KMS-11 (cell line): ENCODE measurements at regions not wholly inside any gene's neighbourhood (a gene's known extent, or its start where the extent isn't known, plus 50 kb on each side); places are given as distances from the start of the nearest gene placed in this dataset.

ENCODE experiments used
- H2AFZ ChIP-seq: fragments of 200-600 bp; sonication (generic); 2 replicates; pipeline ENCODE4 v1.6.1; 2016; ENCODE audit warnings: antibody characterized with exemption, mixed run types, low read depth
- H3K27ac ChIP-seq: fragments of 200-600 bp; sonication (generic); 2 replicates; pipeline ENCODE4 v1.6.1; 2016; ENCODE audit warnings: mild to moderate bottlenecking, mixed run types
- H3K27me3 ChIP-seq: fragments of 200-600 bp; sonication (generic); 2 replicates; pipeline ENCODE4 v1.6.1; 2017; ENCODE audit warnings: mild to moderate bottlenecking, low read depth, mixed run types, moderate library complexity; ENCODE audit not compliant: insufficient read depth
- H3K36me3 ChIP-seq: fragments of 200-600 bp; sonication (generic); 2 replicates; pipeline ENCODE4 v1.6.1; 2017; ENCODE audit warnings: mild to moderate bottlenecking, mixed run types; ENCODE audit not compliant: insufficient read depth
- H3K4me1 ChIP-seq: fragments of 200-600 bp; sonication (generic); 2 replicates; pipeline ENCODE4 v1.6.1; 2016; ENCODE audit warnings: mild to moderate bottlenecking, low read depth, mixed run types; ENCODE audit not compliant: poor library complexity, severe bottlenecking
- H3K4me2 ChIP-seq: fragments of 200-600 bp; sonication (generic); 2 replicates; pipeline ENCODE4 v1.7.0; 2016; ENCODE audit warnings: mild to moderate bottlenecking, mixed run types
- H3K4me3 ChIP-seq: fragments of 200-600 bp; sonication (generic); IDR thresholded peaks from 2 replicates; pipeline ENCODE4 v1.6.1; 2017; ENCODE audit warnings: low read depth, low read length, mixed read lengths; ENCODE audit not compliant: insufficient read depth
- H3K79me2 ChIP-seq: fragments of 200-600 bp; sonication (generic); 2 replicates; pipeline ENCODE4 v1.6.1; 2016; ENCODE audit warnings: low read depth, mixed run types; ENCODE audit not compliant: insufficient read depth
- H3K9ac ChIP-seq: fragments of 200-600 bp; sonication (generic); 2 replicates; pipeline ENCODE4 v1.6.1; 2016; ENCODE audit warnings: mild to moderate bottlenecking, mixed run types
- H4K20me1 ChIP-seq: fragments of 200-600 bp; sonication (generic); 2 replicates; pipeline ENCODE4 v1.6.1; 2016; ENCODE audit warnings: mild to moderate bottlenecking, mixed run types; ENCODE audit not compliant: insufficient read depth
- CTCF ChIP-seq: fragments of 200-600 bp; sonication (generic); conservative IDR thresholded peaks from 2 replicates; pipeline ENCODE4 v1.6.1; 2017; ENCODE audit warnings: low read depth, mild to moderate bottlenecking, antibody characterized with exemption, low read length, moderate library complexity, mixed read lengths

- no peak overlapping the region for H3K27ac ChIP-seq
- no peak for TF ChIP-seq CTCF
- no peak overlapping the region for H3K4me2 ChIP-seq
- no peaks in the 10 kb centered on the region for H3K36me3 ChIP-seq
- H3K27me3 ChIP-seq, result no peaks in the 10 kb centered on the region
- no peaks in the 10 kb centered on the region for H4K20me1 ChIP-seq
- H3K9ac ChIP-seq, result no peak overlapping the region
- H3K4me3 ChIP-seq, result no peak overlapping the region
- no peaks in the 10 kb centered on the region for H3K4me1 ChIP-seq
- H3K79me2 ChIP-seq, result no peaks in the 10 kb centered on the region
- H2AFZ ChIP-seq, result no peak overlapping the region
These were observed 76.0 kb upstream of the CTSO start for GRCh38 chr4:156029691-156030090.

GRCh38 chr4:156021298-156021697, 67.6 kb upstream of the CTSO start:
- H3K27ac ChIP-seq, result no peak overlapping the region
- no peaks in the 10 kb centered on the region for H4K20me1 ChIP-seq
- no peaks in the 10 kb centered on the region for H3K36me3 ChIP-seq
- H3K9ac ChIP-seq, result no peak overlapping the region
- no peak overlapping the region for H3K4me2 ChIP-seq
- H2AFZ ChIP-seq, result no peak overlapping the region
- H3K4me3 ChIP-seq, result no peak overlapping the region
- no peaks in the 10 kb centered on the region for H3K79me2 ChIP-seq
- H3K27me3 ChIP-seq, result no peaks in the 10 kb centered on the region
- no peaks in the 10 kb centered on the region for H3K4me1 ChIP-seq
- no peak for TF ChIP-seq CTCF

- no peaks in the 10 kb centered on the region for H3K36me3 ChIP-seq
- H3K4me2 ChIP-seq, result no peak overlapping the region
- no peaks in the 10 kb centered on the region for H3K4me1 ChIP-seq
- no peak for TF ChIP-seq CTCF
- no peak overlapping the region for H3K9ac ChIP-seq
- H3K4me3 ChIP-seq, result no peak overlapping the region
- H3K27me3 ChIP-seq, result no peaks in the 10 kb centered on the region
- no peaks in the 10 kb centered on the region for H3K79me2 ChIP-seq
- H2AFZ ChIP-seq, result no peak overlapping the region
- H4K20me1 ChIP-seq, result no peaks in the 10 kb centered on the region
- no peak overlapping the region for H3K27ac ChIP-seq
These were observed 65.6 kb upstream of the CTSO start for GRCh38 chr4:156019246-156019645.

GRCh38 chr4:156018383-156018782, 64.7 kb upstream of the CTSO start:
- TF ChIP-seq CTCF, result no peak
- Histone ChIP-seq H2AFZ (no peak overlapping the region), H3K4me3 (no peak overlapping the region), H3K4me2 (no peak overlapping the region), H3K36me3 (no peaks in the 10 kb centered on the region), H3K4me1 (no peaks in the 10 kb centered on the region), H3K27ac (no peak overlapping the region), H3K9ac (no peak overlapping the region), H3K79me2 (no peaks in the 10 kb centered on the region), H3K27me3 (no peaks in the 10 kb centered on the region), H4K20me1 (no peaks in the 10 kb centered on the region)

- H3K4me3 ChIP-seq, result no peak overlapping the region
- no peak overlapping the region for H3K9ac ChIP-seq
- no peak overlapping the region for H2AFZ ChIP-seq
- H3K27me3 ChIP-seq, result no peaks in the 10 kb centered on the region
- TF ChIP-seq CTCF, result no peak
- no peak overlapping the region for H3K27ac ChIP-seq
- no peaks in the 10 kb centered on the region for H3K4me1 ChIP-seq
- no peaks in the 10 kb centered on the region for H3K36me3 ChIP-seq
- no peaks in the 10 kb centered on the region for H3K79me2 ChIP-seq
- H3K4me2 ChIP-seq, result no peak overlapping the region
- no peaks in the 10 kb centered on the region for H4K20me1 ChIP-seq
These were observed 62.1 kb upstream of the CTSO start for GRCh38 chr4:156015781-156016180.
